Colonic mucosa (tissue), 4 donors: ENCODE measurements at regions not wholly inside any gene's neighbourhood (a gene's known extent, or its start where the extent isn't known, plus 50 kb on each side); places are given as distances from the start of the nearest gene placed in this dataset.

Source experiments
- DNase-seq: peaks from one replicate; pipeline ENCODE4 v3.0.0-alpha.2; 2020
- H3K27ac ChIP-seq: fragments of 200-600 bp; one replicate; pipeline ENCODE4 v1.8.0; 2021
- H3K27me3 ChIP-seq: fragments of 200-600 bp; one replicate; pipeline ENCODE4 v1.8.0; 2021
- H3K36me3 ChIP-seq: fragments of 200-600 bp; one replicate; pipeline ENCODE4 v1.8.0; 2021
- H3K4me1 ChIP-seq: fragments of 200-600 bp; one replicate; pipeline ENCODE4 v1.8.0; 2021; ENCODE audit warnings: mild to moderate bottlenecking
- H3K4me3 ChIP-seq: fragments of 200-600 bp; one replicate; pipeline ENCODE4 v1.8.0; 2021
- H3K9ac ChIP-seq, 2 donors: one replicate each; pipeline ENCODE4 v1.7.0; 2013; ENCODE audit warnings: control low read depth in 2 of 2, low read depth in 2 of 2, low read length in 2 of 2
- H3K9me3 ChIP-seq: fragments of 200-600 bp; one replicate; pipeline ENCODE4 v1.8.0; 2021
- intact Hi-C: fragments of 100-400 bp; cut with DNase I; formaldehyde crosslinking; loops from one replicate; pipeline ENCODE4 v1.14.1; 2022
- TF ChIP-seq, protein P1 (sequence below): fragments of 200-600 bp; IDR thresholded peaks from one replicate; pipeline ENCODE4 v1.8.0; 2022; ENCODE audit warnings: antibody characterized with exemption, mild to moderate bottlenecking
- donor health status: healthy.
- donor health status: DM: no; HTN: no; CAD: no.
- donor health status: DM: no; HTN: no; CAD: no.

DNA sequence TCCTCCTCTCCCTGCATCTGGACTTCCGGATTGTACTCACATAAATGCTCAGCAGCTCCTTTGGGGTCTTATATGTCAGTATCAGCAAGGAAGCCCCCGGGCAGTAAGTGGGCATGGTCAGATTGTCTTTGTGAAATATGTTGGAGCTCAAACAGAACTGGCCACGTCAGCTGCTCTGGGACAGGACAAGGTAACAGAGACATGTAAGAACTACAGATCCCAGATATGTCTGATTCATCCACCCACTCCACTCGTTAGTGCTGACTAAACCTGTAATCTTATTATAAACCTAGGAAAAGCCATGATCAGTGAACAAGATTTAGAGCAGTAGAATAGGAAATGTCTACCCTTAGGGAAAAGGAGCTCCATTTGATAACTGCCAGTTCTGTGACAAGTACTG, 561.8 kb downstream of the CETN3 start:
- Histone ChIP-seq H3K27ac (no peak overlapping the region), H3K4me3 (no peak overlapping the region), H3K9me3 (no peaks in the 10 kb centered on the region), H3K36me3 (no peaks in the 10 kb centered on the region), H3K4me1 (no peaks in the 10 kb centered on the region), H3K9ac (no peak overlapping the region), H3K27me3 (no peaks in the 10 kb centered on the region)
- no peak for DNase-seq
- intact Hi-C loops, result no loop called here
- TF ChIP-seq, protein P1, sequence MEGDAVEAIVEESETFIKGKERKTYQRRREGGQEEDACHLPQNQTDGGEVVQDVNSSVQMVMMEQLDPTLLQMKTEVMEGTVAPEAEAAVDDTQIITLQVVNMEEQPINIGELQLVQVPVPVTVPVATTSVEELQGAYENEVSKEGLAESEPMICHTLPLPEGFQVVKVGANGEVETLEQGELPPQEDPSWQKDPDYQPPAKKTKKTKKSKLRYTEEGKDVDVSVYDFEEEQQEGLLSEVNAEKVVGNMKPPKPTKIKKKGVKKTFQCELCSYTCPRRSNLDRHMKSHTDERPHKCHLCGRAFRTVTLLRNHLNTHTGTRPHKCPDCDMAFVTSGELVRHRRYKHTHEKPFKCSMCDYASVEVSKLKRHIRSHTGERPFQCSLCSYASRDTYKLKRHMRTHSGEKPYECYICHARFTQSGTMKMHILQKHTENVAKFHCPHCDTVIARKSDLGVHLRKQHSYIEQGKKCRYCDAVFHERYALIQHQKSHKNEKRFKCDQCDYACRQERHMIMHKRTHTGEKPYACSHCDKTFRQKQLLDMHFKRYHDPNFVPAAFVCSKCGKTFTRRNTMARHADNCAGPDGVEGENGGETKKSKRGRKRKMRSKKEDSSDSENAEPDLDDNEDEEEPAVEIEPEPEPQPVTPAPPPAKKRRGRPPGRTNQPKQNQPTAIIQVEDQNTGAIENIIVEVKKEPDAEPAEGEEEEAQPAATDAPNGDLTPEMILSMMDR, result no peak

DNA sequence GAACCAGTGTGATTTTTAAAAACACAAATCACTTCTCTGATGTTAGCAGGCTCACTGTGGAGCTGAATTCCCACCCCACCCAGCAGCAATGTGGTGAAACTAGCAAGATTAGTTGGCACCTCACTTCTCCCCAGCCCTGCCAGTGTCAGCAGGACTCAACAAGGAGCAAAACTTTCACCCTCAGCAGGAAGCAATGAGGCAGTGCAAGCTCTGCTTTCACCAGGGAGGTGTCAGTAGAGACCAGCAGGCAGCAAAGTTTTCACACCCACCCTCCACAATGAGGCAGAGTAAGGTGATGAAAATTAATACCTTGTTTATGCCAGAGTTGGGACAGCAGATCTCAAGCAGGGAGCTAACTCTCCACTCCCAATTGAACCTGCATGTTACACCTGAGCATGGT, 565.0 kb downstream of the CETN3 start:
- intact Hi-C loops, result no loop called here
- no peaks in the 10 kb centered on the region for H3K9me3 ChIP-seq
- no peaks in the 10 kb centered on the region for H3K36me3 ChIP-seq
- no peak overlapping the region for H3K27ac ChIP-seq
- no peaks in the 10 kb centered on the region for H3K27me3 ChIP-seq
- H3K4me3 ChIP-seq, result no peak overlapping the region
- TF ChIP-seq, protein P1, result no peak
- no peak for DNase-seq
- H3K4me1 ChIP-seq, result no peaks in the 10 kb centered on the region
- H3K9ac ChIP-seq, result no peak overlapping the region

DNA sequence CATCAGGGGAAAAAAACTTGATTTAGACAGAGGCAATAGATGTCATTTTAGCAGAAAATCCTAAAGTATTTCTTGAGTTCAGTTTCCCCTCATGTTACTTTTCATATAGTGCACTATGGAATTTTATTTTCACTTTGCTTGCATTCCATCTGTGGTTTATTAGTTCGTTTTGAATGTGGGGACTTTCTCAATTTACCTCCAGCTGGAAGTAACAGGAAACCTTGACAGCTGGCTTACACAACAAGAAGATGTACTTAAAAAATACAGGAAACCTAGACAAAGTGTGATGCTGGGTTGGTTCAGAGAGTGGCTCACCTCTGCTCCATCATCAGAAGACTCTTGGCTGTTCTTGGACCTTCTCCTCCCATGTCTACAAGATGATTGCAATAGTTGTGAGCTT, 567.0 kb downstream of the CETN3 start:
- TF ChIP-seq, protein P1, result no peak
- intact Hi-C loops, result no loop called here
- Histone ChIP-seq H3K27ac (no peak overlapping the region), H3K4me1 (no peaks in the 10 kb centered on the region), H3K9ac (no peak overlapping the region), H3K4me3 (no peak overlapping the region), H3K36me3 (no peaks in the 10 kb centered on the region), H3K27me3 (no peaks in the 10 kb centered on the region), H3K9me3 (no peaks in the 10 kb centered on the region)
- no peak for DNase-seq

DNA sequence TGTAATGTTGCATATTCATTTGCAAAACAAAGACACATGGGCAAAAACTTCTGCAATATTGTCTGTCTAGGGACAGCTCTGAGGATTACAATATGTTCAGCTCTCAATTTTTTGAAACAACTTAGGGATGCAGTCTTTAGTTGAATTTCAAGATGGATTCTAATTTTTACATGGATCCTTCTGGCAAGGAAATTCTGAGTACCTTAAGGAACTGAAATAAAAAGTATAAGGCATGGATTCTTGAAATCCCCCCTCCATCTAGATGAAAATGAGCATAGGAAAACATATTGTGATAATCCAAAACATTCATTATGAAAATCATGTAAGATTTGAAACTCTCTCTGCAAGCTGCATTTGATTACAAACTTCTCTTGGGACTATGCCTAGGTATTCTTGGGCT, 568.6 kb downstream of the CETN3 start:
- Histone ChIP-seq H3K4me3 (no peak overlapping the region), H3K27me3 (no peaks in the 10 kb centered on the region)

DNA sequence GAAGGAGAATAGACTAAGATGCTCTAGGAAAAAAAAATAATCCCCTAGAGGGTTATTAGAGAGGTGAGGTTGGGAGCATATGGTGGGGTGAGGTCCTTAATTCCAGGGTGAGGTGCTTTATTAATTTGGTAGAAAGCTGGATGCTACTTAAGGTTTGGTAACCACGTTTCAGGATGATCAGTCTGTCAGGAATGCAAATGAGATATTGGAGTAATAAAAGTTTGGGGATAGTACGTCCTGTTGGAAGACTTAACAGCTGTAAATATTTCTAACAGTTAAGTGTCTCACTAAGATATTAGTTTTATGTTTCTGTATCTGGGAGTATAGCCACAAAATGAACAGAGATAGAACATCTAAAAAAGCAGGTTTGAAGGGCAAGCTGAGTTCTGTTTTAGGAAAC, 578.9 kb downstream of the CETN3 start:
- Histone ChIP-seq H3K4me1 (no peaks in the 10 kb centered on the region), H3K27ac (no peak overlapping the region), H3K27me3 (no peaks in the 10 kb centered on the region), H3K9me3 (no peaks in the 10 kb centered on the region), H3K9ac (no peak overlapping the region), H3K4me3 (no peak overlapping the region), H3K36me3 (no peaks in the 10 kb centered on the region)
- DNase-seq, result no peak
- intact Hi-C loops, result no loop called here
- TF ChIP-seq, protein P1, result no peak

More for the DNA sequence above, 568.6 kb downstream of the CETN3 start:
- H3K36me3 ChIP-seq, result no peaks in the 10 kb centered on the region
- DNase-seq, result no peak
- no peaks in the 10 kb centered on the region for H3K4me1 ChIP-seq
- TF ChIP-seq, protein P1, result no peak
- no peaks in the 10 kb centered on the region for H3K9me3 ChIP-seq
- no peak overlapping the region for H3K9ac ChIP-seq
- H3K27ac ChIP-seq, result no peak overlapping the region
- intact Hi-C loops, result no loop called here

DNA sequence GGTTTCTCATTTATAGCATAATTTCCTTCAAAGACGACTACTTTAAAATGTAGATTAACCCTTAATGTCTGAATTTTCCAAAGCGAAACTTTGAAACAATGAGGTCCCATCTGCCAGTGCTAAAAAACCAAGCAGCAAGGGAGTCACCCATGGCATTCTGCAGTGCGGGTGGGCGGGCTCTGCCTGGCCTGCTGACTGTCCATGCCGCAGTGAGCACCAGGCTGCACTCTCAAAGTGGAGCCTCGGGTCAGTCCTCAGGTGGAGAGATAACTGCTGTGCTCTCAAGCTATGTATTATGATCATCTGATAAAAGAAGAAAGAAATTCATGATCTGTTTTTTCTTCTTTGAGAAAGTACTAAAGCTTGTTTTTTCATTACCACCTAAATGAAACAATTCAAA, 581.6 kb downstream of the CETN3 start:
- Histone ChIP-seq H3K36me3 (no peaks in the 10 kb centered on the region), H3K27ac (no peak overlapping the region), H3K27me3 (no peaks in the 10 kb centered on the region), H3K4me3 (no peak overlapping the region), H3K9me3 (no peaks in the 10 kb centered on the region), H3K9ac (no peak overlapping the region), H3K4me1 (no peaks in the 10 kb centered on the region)
- no peak for DNase-seq
- TF ChIP-seq, protein P1, result no peak
- intact Hi-C loops, result no loop called here
